SK-N-SH treated with all-trans-retinoic acid at 6 μM for 48 hours (cell line): ENCODE measurements at regions not wholly inside any gene's neighbourhood (a gene's known extent, or its start where the extent isn't known, plus 50 kb on each side); places are given as distances from the start of the nearest gene placed in this dataset.

Source experiments
- ARNTL ChIP-seq: fragments of 450-650 bp; formaldehyde crosslinking; IDR thresholded peaks from 2 replicates; pipeline ENCODE4 v1.5.0; 2020; ENCODE audit warnings: low read depth, mild to moderate bottlenecking, moderate library complexity, borderline replicate concordance
- BACH2 ChIP-seq: fragments of 250-450 bp; sonication (Bioruptor Pico); IDR thresholded peaks from 2 replicates; pipeline ENCODE4 v1.9.0; 2021; ENCODE audit warnings: mild to moderate bottlenecking, borderline replicate concordance
- CSDC2 ChIP-seq: fragments of 250-450 bp; sonication (Bioruptor Pico); IDR thresholded peaks from 2 replicates; pipeline ENCODE4 v1.5.0; 2020; ENCODE audit warnings: mild to moderate bottlenecking, moderate library complexity
- GLIS3 ChIP-seq: fragments of 250-450 bp; sonication (Bioruptor Pico); IDR thresholded peaks from 2 replicates; pipeline ENCODE4 v1.5.0; 2020; ENCODE audit warnings: mild to moderate bottlenecking, moderate library complexity
- PPARA ChIP-seq: fragments of 250-450 bp; sonication (Bioruptor Pico); IDR thresholded peaks from 2 replicates; pipeline ENCODE4 v1.5.0; 2020; ENCODE audit warnings: mild to moderate bottlenecking, borderline replicate concordance
- RARB ChIP-seq: fragments of 250-450 bp; sonication (Bioruptor Pico); IDR thresholded peaks from 2 replicates; pipeline ENCODE4 v1.8.0; 2021; ENCODE audit warnings: mild to moderate bottlenecking, moderate library complexity
- SNAI2 ChIP-seq: fragments of 250-450 bp; sonication (Bioruptor Pico); IDR thresholded peaks from 2 replicates; pipeline ENCODE4 v1.5.0; 2020; ENCODE audit warnings: mild to moderate bottlenecking, moderate library complexity
- TOX ChIP-seq: fragments of 250-450 bp; sonication (Bioruptor Pico); IDR thresholded peaks from 2 replicates; pipeline ENCODE4 v1.8.0; 2021; ENCODE audit warnings: mild to moderate bottlenecking, moderate library complexity, borderline replicate concordance
- ZFP3 ChIP-seq: fragments of 250-450 bp; sonication (Bioruptor Pico); IDR thresholded peaks from 2 replicates; pipeline ENCODE4 v1.5.0; 2020; ENCODE audit warnings: mild to moderate bottlenecking, moderate library complexity
- ZFP30 ChIP-seq: fragments of 450-650 bp; formaldehyde crosslinking; IDR thresholded peaks from 2 replicates; pipeline ENCODE4 v1.5.0; 2022; ENCODE audit warnings: mild to moderate bottlenecking, moderate library complexity
- ZNF565 ChIP-seq: fragments of 450-650 bp; formaldehyde crosslinking; conservative IDR thresholded peaks from 2 replicates; pipeline ENCODE4 v1.5.0; 2020; ENCODE audit warnings: low read depth, mild to moderate bottlenecking, moderate library complexity
- ZNF8 ChIP-seq: fragments of 450-650 bp; formaldehyde crosslinking; IDR thresholded peaks from 2 replicates; pipeline ENCODE4 v1.5.0; 2020; ENCODE audit warnings: mild to moderate bottlenecking, moderate library complexity
- TF ChIP-seq, protein P1 (sequence below): fragments of 250-450 bp; sonication (Bioruptor Pico); IDR thresholded peaks from 2 replicates; pipeline ENCODE4 v1.8.0; 2020; ENCODE audit warnings: mild to moderate bottlenecking, moderate library complexity, borderline replicate concordance

DNA sequence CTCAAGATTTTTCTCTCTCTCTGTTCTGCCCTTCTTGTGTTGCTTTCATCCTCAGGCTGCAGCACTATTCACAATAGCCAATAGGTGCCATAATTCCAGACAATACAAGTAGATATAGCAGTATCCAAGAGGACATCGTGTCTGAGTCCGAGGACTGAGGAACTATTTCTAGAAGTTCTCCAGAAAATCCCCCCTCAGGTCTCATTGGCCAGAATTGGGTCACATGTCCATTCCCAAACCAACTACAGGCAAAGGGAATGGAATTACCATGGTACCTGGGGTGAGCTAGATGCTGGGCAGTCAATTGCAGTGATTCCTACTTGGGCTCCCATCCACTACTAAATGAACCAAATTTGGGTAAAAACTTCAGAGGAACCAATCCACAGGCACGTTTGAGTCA lies 301.9 kb upstream of the RASGEF1B start:
- TF ChIP-seq SNAI2 (CRISPR knock-in tag) = no peak
- TF ChIP-seq, protein P1, sequence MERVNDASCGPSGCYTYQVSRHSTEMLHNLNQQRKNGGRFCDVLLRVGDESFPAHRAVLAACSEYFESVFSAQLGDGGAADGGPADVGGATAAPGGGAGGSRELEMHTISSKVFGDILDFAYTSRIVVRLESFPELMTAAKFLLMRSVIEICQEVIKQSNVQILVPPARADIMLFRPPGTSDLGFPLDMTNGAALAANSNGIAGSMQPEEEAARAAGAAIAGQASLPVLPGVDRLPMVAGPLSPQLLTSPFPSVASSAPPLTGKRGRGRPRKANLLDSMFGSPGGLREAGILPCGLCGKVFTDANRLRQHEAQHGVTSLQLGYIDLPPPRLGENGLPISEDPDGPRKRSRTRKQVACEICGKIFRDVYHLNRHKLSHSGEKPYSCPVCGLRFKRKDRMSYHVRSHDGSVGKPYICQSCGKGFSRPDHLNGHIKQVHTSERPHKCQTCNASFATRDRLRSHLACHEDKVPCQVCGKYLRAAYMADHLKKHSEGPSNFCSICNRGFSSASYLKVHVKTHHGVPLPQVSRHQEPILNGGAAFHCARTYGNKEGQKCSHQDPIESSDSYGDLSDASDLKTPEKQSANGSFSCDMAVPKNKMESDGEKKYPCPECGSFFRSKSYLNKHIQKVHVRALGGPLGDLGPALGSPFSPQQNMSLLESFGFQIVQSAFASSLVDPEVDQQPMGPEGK (CRISPR knock-in tag) = no peak
- TF ChIP-seq ZNF565 (CRISPR knock-in tag) = no peak
- TF ChIP-seq ZFP3 (CRISPR knock-in tag) = no peak
- TF ChIP-seq RARB (CRISPR knock-in tag) = no peak
- no peak for TF ChIP-seq GLIS3 (CRISPR knock-in tag)
- TF ChIP-seq CSDC2 (CRISPR knock-in tag) = no peak
- TF ChIP-seq ARNTL (CRISPR knock-in tag) = no peak
- no peak for TF ChIP-seq PPARA (CRISPR knock-in tag)
- TF ChIP-seq ZFP30 (CRISPR knock-in tag) = no peak
- TF ChIP-seq ZNF8 (CRISPR knock-in tag) = no peak
- no peak for TF ChIP-seq BACH2
- TF ChIP-seq TOX (CRISPR knock-in tag) = no peak
